H9 (cell line): ENCODE measurements at regions not wholly inside any gene's neighbourhood (a gene's known extent, or its start where the extent isn't known, plus 50 kb on each side); places are given as distances from the start of the nearest gene placed in this dataset.

ENCODE experiments used
- DNase-seq: peaks from one replicate; pipeline ENCODE4 v3.0.0-alpha.2; 2017
- H2AFZ ChIP-seq: one replicate; pipeline ENCODE4 v1.6.1; 2013; ENCODE audit warnings: mild to moderate bottlenecking, low read length, control low read depth, moderate library complexity
- H2AK5ac ChIP-seq: 2 replicates; pipeline ENCODE4 v1.6.1; 2013; ENCODE audit warnings: low read length, control low read depth, mixed read lengths; ENCODE audit not compliant: insufficient read length
- H2BK120ac ChIP-seq: one replicate; pipeline ENCODE4 v1.6.1; 2013; ENCODE audit warnings: low read depth, mild to moderate bottlenecking, low read length, control low read depth, inconsistent platforms; ENCODE audit not compliant: poor library complexity, severe bottlenecking
- H2BK12ac ChIP-seq: 2 replicates; pipeline ENCODE4 v1.6.1; 2013; ENCODE audit warnings: low read length, control low read depth, mixed read lengths, low read depth; ENCODE audit not compliant: insufficient read length
- H2BK15ac ChIP-seq: 2 replicates; pipeline ENCODE4 v1.6.1; 2013; ENCODE audit warnings: low read depth, low read length, control low read depth
- H2BK20ac ChIP-seq: one replicate; pipeline ENCODE4 v1.6.1; 2013; ENCODE audit warnings: low read depth, mild to moderate bottlenecking, low read length, control low read depth, inconsistent platforms; ENCODE audit not compliant: poor library complexity, severe bottlenecking
- H2BK5ac ChIP-seq: 2 replicates; pipeline ENCODE4 v1.6.1; 2013; ENCODE audit warnings: low read length, control low read depth, mixed read lengths; ENCODE audit not compliant: insufficient read length
- H3K14ac ChIP-seq: 2 replicates; pipeline ENCODE4 v1.6.1; 2013; ENCODE audit warnings: low read length, control low read depth; ENCODE audit not compliant: insufficient read depth
- H3K18ac ChIP-seq: 2 replicates; pipeline ENCODE4 v1.6.1; 2013; ENCODE audit warnings: low read depth, mild to moderate bottlenecking, mixed read lengths, low read length, control low read depth; ENCODE audit not compliant: insufficient read length
- H3K23ac ChIP-seq: 2 replicates; pipeline ENCODE4 v1.6.1; 2013; ENCODE audit warnings: low read length, control low read depth, mixed read lengths, low read depth; ENCODE audit not compliant: insufficient read length
- H3K23me2 ChIP-seq: 2 replicates; pipeline ENCODE4 v1.6.1; 2013; ENCODE audit warnings: low read depth, mild to moderate bottlenecking, mixed read lengths, low read length, control low read depth; ENCODE audit not compliant: insufficient read length, poor library complexity, severe bottlenecking
- H3K27ac ChIP-seq: 2 replicates; pipeline ENCODE4 v1.5.1; 2013; ENCODE audit warnings: low read length, control low read depth, mixed read lengths, low read depth; ENCODE audit not compliant: insufficient read length
- H3K27me3 ChIP-seq: 2 replicates; pipeline ENCODE4 v1.6.1; 2013; ENCODE audit warnings: low read length, control low read depth, inconsistent platforms; ENCODE audit not compliant: insufficient read depth
- H3K4ac ChIP-seq: 2 replicates; pipeline ENCODE4 v1.6.1; 2013; ENCODE audit warnings: low read depth, mild to moderate bottlenecking, control low read depth, inconsistent platforms, low read length, moderate library complexity
- H3K4me1 ChIP-seq: 2 replicates; pipeline ENCODE4 v1.6.1; 2013; ENCODE audit warnings: low read length, control low read depth, inconsistent platforms; ENCODE audit not compliant: insufficient read depth
- H3K4me2 ChIP-seq: 2 replicates; pipeline ENCODE4 v1.6.1; 2013; ENCODE audit warnings: low read length, control low read depth, mixed read lengths; ENCODE audit not compliant: insufficient read length, insufficient read depth
- H3K56ac ChIP-seq: 2 replicates; pipeline ENCODE4 v1.6.1; 2013; ENCODE audit warnings: low read depth, mild to moderate bottlenecking, mixed read lengths, low read length, control low read depth; ENCODE audit not compliant: insufficient read length
- H3K79me1 ChIP-seq: 2 replicates; pipeline ENCODE4 v1.6.1; 2013; ENCODE audit warnings: low read depth, mild to moderate bottlenecking, moderate library complexity, low read length, control low read depth, inconsistent platforms; ENCODE audit not compliant: insufficient read depth, poor library complexity, severe bottlenecking
- H3K79me2 ChIP-seq: 2 replicates; pipeline ENCODE4 v1.6.1; 2013; ENCODE audit warnings: low read length, control low read depth, inconsistent platforms; ENCODE audit not compliant: insufficient read depth
- H3K9ac ChIP-seq: 2 replicates; pipeline ENCODE4 v1.6.1; 2013; ENCODE audit warnings: low read length, control low read depth, mixed read lengths; ENCODE audit not compliant: insufficient read length; ENCODE audit errors: extremely low read depth
- H3K9me3 ChIP-seq: one replicate; pipeline ENCODE4 v1.6.1; 2013; ENCODE audit warnings: low read depth, low read length, inconsistent platforms; ENCODE audit not compliant: control insufficient read depth
- H3T11ph ChIP-seq: one replicate; pipeline ENCODE4 v1.6.1; 2013; ENCODE audit warnings: mild to moderate bottlenecking, low read length, control low read depth, inconsistent platforms
- H4K20me1 ChIP-seq: one replicate; pipeline ENCODE4 v1.6.1; 2013; ENCODE audit not compliant: control insufficient read depth, insufficient read length, insufficient read depth
- H4K5ac ChIP-seq: 2 replicates; pipeline ENCODE4 v1.6.1; 2013; ENCODE audit warnings: low read depth, mild to moderate bottlenecking, mixed read lengths, low read length, control low read depth; ENCODE audit not compliant: insufficient read length
- H4K8ac ChIP-seq: replicated peaks from 2 replicates; pipeline ENCODE4 v1.6.1; 2013; ENCODE audit warnings: low read length, control low read depth, mixed read lengths, low read depth; ENCODE audit not compliant: insufficient read length
- H4K91ac ChIP-seq: 2 replicates; pipeline ENCODE4 v1.6.1; 2013; ENCODE audit warnings: low read depth, mild to moderate bottlenecking, moderate library complexity, mixed read lengths, low read length, control low read depth; ENCODE audit not compliant: insufficient read length
- H3K27ac Mint-ChIP-seq, 3 experiments: 2 replicates in 2 of 3; 3 replicates in 1 of 3; pipeline ENCODE4 v1.8.0; 2020 to 2021; ENCODE audit warnings: mixed read lengths in 3 of 3, mild to moderate bottlenecking in 1 of 3, moderate library complexity in 1 of 3
- H3K27me3 Mint-ChIP-seq: 2 replicates; pipeline ENCODE4 v1.8.0; 2021; ENCODE audit warnings: low read depth, mild to moderate bottlenecking, moderate library complexity, mixed read lengths
- H3K36me3 Mint-ChIP-seq, 3 experiments: 2 replicates in 2 of 3; 3 replicates in 1 of 3; pipeline ENCODE4 v1.8.0; 2020 to 2021; ENCODE audit warnings: low read depth in 3 of 3, mixed read lengths in 3 of 3; ENCODE audit not compliant: insufficient read depth in 1 of 3
- H3K4me1 Mint-ChIP-seq, 2 experiments: 2 replicates each; pipeline ENCODE4 v1.8.0; 2020; ENCODE audit warnings: mixed read lengths in 2 of 2
- H3K4me3 Mint-ChIP-seq, 2 experiments: 2 replicates in 1 of 2; 3 replicates in 1 of 2; pipeline ENCODE4 v1.8.0; 2020 to 2021; ENCODE audit warnings: mild to moderate bottlenecking in 2 of 2, mixed read lengths in 2 of 2, moderate library complexity in 1 of 2
- H3K9me3 Mint-ChIP-seq, 2 experiments: 2 replicates in 1 of 2; 3 replicates in 1 of 2; pipeline ENCODE4 v1.8.0; 2020; ENCODE audit warnings: mild to moderate bottlenecking in 2 of 2, mixed read lengths in 2 of 2, moderate library complexity in 1 of 2
- WGBS: extraction: QIAGEN DNeasy Blood & Tissue Kit; methylation state at CpG from one replicate; pipeline ENCODE4 v1.1.7; 2013; ENCODE audit warnings: missing lambda C conversion rate, low lambda C conversion rate, mixed read lengths; ENCODE audit not compliant: insufficient read length; ENCODE audit errors: extremely low coverage; 5-methylcytosine and 5-hydroxymethylcytosine counted together
- TF ChIP-seq, protein P1 (sequence below): fragments of 200-600 bp; sonication (generic); conservative IDR thresholded peaks from 3 replicates; pipeline ENCODE4 v1.8.0; 2021; ENCODE audit warnings: antibody characterized with exemption, mild to moderate bottlenecking

DNA sequence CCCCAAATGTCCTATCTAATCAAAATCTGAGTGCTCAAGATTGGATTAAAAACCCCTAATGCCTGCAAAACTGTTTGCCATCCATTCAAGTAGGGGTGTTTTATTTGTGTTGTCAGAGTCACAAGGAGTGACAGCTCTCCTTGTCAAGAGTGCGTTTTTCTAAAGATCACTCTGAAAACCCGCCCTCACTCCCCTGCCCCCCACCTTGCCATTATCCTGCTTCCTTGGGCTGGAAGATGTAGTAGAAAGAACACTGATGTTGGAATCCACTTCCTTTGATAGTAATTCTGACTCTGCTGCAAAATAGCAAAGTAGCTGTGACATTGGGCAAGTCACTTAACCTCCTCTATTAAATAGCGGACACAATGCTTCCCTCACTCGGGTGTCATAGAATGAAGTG is 155.6 kb downstream of the TSN start:
- H2BK120ac ChIP-seq: no peak overlapping the region
- Mint-ChIP-seq H3K4me3 (no peak overlapping the region), H3K27ac (no peak overlapping the region; a peak in 1 of 7 replicates), H3K27me3 (no peaks in the 10 kb centered on the region), H3K36me3 (no peaks in the 10 kb centered on the region), H3K9me3 (no peaks in the 10 kb centered on the region), H3K4me1 (peaks cover 8 to 11% of the 10 kb centered on the region in 2 experiments)
- no peak overlapping the region for H3K56ac ChIP-seq
- H2AFZ ChIP-seq: no peak overlapping the region
- no peaks in the 10 kb centered on the region for H4K20me1 ChIP-seq
- no peak overlapping the region for H2BK5ac ChIP-seq
- H3T11ph ChIP-seq: no peak overlapping the region
- no peak overlapping the region for H3K4ac ChIP-seq
- H4K8ac ChIP-seq: no peak overlapping the region
- no peaks in the 10 kb centered on the region for H3K27me3 ChIP-seq
- no peaks in the 10 kb centered on the region for H3K4me1 ChIP-seq
- H3K79me2 ChIP-seq: no peaks in the 10 kb centered on the region
- no peak overlapping the region for H4K5ac ChIP-seq
- no peak overlapping the region for H4K91ac ChIP-seq
- H2BK20ac ChIP-seq: no peak overlapping the region
- no CpG with 5 or more reads among the region's 4 CpGs for whole genome bisulfite sequencing
- no peaks in the 10 kb centered on the region for H3K9me3 ChIP-seq
- H2AK5ac ChIP-seq: no peak overlapping the region
- no peaks in the 10 kb centered on the region for H3K79me1 ChIP-seq
- TF ChIP-seq, protein P1, sequence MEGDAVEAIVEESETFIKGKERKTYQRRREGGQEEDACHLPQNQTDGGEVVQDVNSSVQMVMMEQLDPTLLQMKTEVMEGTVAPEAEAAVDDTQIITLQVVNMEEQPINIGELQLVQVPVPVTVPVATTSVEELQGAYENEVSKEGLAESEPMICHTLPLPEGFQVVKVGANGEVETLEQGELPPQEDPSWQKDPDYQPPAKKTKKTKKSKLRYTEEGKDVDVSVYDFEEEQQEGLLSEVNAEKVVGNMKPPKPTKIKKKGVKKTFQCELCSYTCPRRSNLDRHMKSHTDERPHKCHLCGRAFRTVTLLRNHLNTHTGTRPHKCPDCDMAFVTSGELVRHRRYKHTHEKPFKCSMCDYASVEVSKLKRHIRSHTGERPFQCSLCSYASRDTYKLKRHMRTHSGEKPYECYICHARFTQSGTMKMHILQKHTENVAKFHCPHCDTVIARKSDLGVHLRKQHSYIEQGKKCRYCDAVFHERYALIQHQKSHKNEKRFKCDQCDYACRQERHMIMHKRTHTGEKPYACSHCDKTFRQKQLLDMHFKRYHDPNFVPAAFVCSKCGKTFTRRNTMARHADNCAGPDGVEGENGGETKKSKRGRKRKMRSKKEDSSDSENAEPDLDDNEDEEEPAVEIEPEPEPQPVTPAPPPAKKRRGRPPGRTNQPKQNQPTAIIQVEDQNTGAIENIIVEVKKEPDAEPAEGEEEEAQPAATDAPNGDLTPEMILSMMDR: no peak
- no peak overlapping the region for H3K27ac ChIP-seq
- H3K23ac ChIP-seq: no peak overlapping the region
- H3K14ac ChIP-seq: no peak overlapping the region
- H3K18ac ChIP-seq: no peak overlapping the region
- H2BK12ac ChIP-seq: no peak overlapping the region
- no peaks in the 10 kb centered on the region for H3K23me2 ChIP-seq
- no peak overlapping the region for H3K4me2 ChIP-seq
- no peak overlapping the region for H3K9ac ChIP-seq
- no peak for DNase-seq
- H2BK15ac ChIP-seq: no peak overlapping the region
